OCI-LY1 (cell line): ENCODE measurements at regions not wholly inside any gene's neighbourhood (a gene's known extent, or its start where the extent isn't known, plus 50 kb on each side); places are given as distances from the start of the nearest gene placed in this dataset.

Experiments used
- H2AFZ ChIP-seq: fragments of 200-600 bp; sonication (generic), shearing (Covaris generic); 2 replicates; pipeline ENCODE4 v1.6.0; 2014; ENCODE audit warnings: antibody characterized with exemption, mild to moderate bottlenecking, low read length
- H3F3A ChIP-seq: fragments of 200-600 bp; sonication (generic), shearing (Covaris generic); 2 replicates; pipeline ENCODE4 v1.6.0; 2014; ENCODE audit warnings: mild to moderate bottlenecking, antibody characterized with exemption, low read length, moderate library complexity; ENCODE audit not compliant: insufficient read depth
- H3K27ac ChIP-seq: fragments of 200-600 bp; sonication (generic); 2 replicates; pipeline ENCODE4 v1.5.1; 2014; ENCODE audit warnings: low read length, mixed run types, mild to moderate bottlenecking, low read depth; ENCODE audit not compliant: poor library complexity, severe bottlenecking
- H3K27me3 ChIP-seq: fragments of 200-600 bp; sonication (generic); 2 replicates; pipeline ENCODE4 v1.6.0; 2014; ENCODE audit warnings: antibody characterized with exemption, mild to moderate bottlenecking, low read length, moderate library complexity; ENCODE audit not compliant: insufficient read depth
- H3K36me3 ChIP-seq: fragments of 200-600 bp; sonication (generic); 2 replicates; pipeline ENCODE4 v1.6.1; 2014; ENCODE audit warnings: mild to moderate bottlenecking, antibody characterized with exemption, low read length, moderate library complexity, mixed read lengths; ENCODE audit not compliant: insufficient read depth
- H3K4me1 ChIP-seq: fragments of 200-600 bp; sonication (generic); 2 replicates; pipeline ENCODE4 v1.5.1; 2014; ENCODE audit warnings: mild to moderate bottlenecking, low read length, moderate library complexity; ENCODE audit not compliant: insufficient read depth, severe bottlenecking
- H3K4me2 ChIP-seq: fragments of 200-600 bp; sonication (generic), shearing (Covaris generic); 2 replicates; pipeline ENCODE4 v1.6.1; 2014; ENCODE audit warnings: low read length
- H3K4me3 ChIP-seq: fragments of 200-600 bp; sonication (generic); 2 replicates; pipeline ENCODE4 v1.5.1; 2014; ENCODE audit warnings: low read length, low read depth, mild to moderate bottlenecking, mixed read lengths; ENCODE audit not compliant: poor library complexity, severe bottlenecking
- H3K79me2 ChIP-seq: fragments of 200-600 bp; shearing (Covaris generic); 2 replicates; pipeline ENCODE4 v1.6.1; 2016; ENCODE audit warnings: mixed run types, low read length, mixed read lengths; ENCODE audit not compliant: insufficient read depth
- H3K9ac ChIP-seq: fragments of 200-600 bp; sonication (generic), shearing (Covaris generic); 2 replicates; pipeline ENCODE4 v1.6.1; 2014; ENCODE audit warnings: mild to moderate bottlenecking, low read length, mixed read lengths
- H3K9me2 ChIP-seq: fragments of 200-600 bp; sonication (generic), shearing (Covaris generic); 2 replicates; pipeline ENCODE4 v1.6.1; 2014; ENCODE audit warnings: low read depth, mild to moderate bottlenecking, low read length, mixed read lengths
- H3K9me3 ChIP-seq: fragments of 200-600 bp; shearing (Covaris generic); 2 replicates; pipeline ENCODE4 v1.6.1; 2014; ENCODE audit warnings: low read length, mixed read lengths
- H4K20me1 ChIP-seq: fragments of 200-600 bp; sonication (generic), shearing (Covaris generic); 2 replicates; pipeline ENCODE4 v1.6.0; 2016; ENCODE audit warnings: mild to moderate bottlenecking, low read length; ENCODE audit not compliant: insufficient read depth
- EZH2 ChIP-seq: fragments of 200-600 bp; sonication (generic), shearing (Covaris generic); IDR thresholded peaks from 2 replicates; pipeline ENCODE4 v1.8.0; 2017; ENCODE audit warnings: borderline replicate concordance, mixed run types, mild to moderate bottlenecking, antibody characterized with exemption, low read length, moderate library complexity, mixed read lengths
- TF ChIP-seq, protein P1 (sequence below): fragments of 200-600 bp; sonication (generic), shearing (Covaris generic); IDR thresholded peaks from 2 replicates; pipeline ENCODE4 v1.5.1; 2017; ENCODE audit warnings: mild to moderate bottlenecking, antibody characterized with exemption, low read length, moderate library complexity, mixed read lengths

DNA sequence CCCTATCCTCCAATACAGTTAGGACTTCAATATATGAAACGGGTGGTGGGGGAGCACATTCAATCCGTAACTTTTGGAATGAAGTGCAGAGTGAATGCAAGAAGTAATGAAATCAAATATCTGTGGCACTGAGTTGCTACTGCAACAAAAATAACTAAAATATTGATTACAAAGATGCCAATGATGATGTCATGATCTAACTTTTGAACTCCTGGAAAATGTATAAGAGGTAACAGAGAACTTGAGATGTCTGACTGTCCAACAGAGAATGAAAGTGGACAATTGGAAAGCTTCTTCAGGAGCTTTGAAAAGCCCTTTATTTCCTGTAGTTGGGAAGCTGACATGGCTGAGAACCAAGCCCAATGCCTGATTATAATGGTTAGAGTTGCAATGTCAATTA, 279.9 kb downstream of the ZBBX start:
- Histone ChIP-seq H3K4me1 (no peaks in the 10 kb centered on the region), H3K4me2 (no peak overlapping the region), H3K36me3 (no peaks in the 10 kb centered on the region), H2AFZ (no peak overlapping the region), H4K20me1 (no peaks in the 10 kb centered on the region), H3K27ac (no peak overlapping the region), H3K4me3 (no peak overlapping the region), H3K9ac (no peak overlapping the region), H3K27me3 (no peaks in the 10 kb centered on the region), H3K9me2 (no peaks in the 10 kb centered on the region), H3K79me2 (no peaks in the 10 kb centered on the region), H3F3A (no peaks in the 10 kb centered on the region), H3K9me3 (no peaks in the 10 kb centered on the region)
- TF ChIP-seq, protein P1, sequence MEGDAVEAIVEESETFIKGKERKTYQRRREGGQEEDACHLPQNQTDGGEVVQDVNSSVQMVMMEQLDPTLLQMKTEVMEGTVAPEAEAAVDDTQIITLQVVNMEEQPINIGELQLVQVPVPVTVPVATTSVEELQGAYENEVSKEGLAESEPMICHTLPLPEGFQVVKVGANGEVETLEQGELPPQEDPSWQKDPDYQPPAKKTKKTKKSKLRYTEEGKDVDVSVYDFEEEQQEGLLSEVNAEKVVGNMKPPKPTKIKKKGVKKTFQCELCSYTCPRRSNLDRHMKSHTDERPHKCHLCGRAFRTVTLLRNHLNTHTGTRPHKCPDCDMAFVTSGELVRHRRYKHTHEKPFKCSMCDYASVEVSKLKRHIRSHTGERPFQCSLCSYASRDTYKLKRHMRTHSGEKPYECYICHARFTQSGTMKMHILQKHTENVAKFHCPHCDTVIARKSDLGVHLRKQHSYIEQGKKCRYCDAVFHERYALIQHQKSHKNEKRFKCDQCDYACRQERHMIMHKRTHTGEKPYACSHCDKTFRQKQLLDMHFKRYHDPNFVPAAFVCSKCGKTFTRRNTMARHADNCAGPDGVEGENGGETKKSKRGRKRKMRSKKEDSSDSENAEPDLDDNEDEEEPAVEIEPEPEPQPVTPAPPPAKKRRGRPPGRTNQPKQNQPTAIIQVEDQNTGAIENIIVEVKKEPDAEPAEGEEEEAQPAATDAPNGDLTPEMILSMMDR = no peak
- TF ChIP-seq EZH2 = no peak

DNA sequence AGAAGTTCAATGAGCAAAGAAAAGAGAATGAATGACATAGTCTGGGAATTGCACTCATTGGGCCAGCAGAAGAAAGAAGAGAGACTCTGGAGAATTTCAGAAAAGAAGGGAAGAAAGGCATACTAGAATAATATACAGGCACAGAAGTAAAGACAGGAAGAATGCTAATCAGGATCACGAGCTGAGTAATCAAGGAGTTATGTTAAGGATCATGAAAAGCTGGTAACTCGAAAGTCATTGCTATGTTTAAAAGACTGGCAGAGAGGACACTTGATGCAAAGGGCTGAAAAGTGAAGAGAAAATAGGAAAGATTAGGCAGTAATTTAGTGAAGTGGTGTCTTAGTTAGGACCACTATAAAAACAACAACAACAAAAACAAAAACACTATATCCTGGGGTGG, 284.1 kb downstream of the ZBBX start:
- TF ChIP-seq, protein P1 = no peak
- no peak for TF ChIP-seq EZH2
- Histone ChIP-seq H3K79me2 (no peaks in the 10 kb centered on the region), H3K4me1 (no peaks in the 10 kb centered on the region), H3K4me3 (no peak overlapping the region), H3F3A (no peaks in the 10 kb centered on the region), H3K36me3 (no peaks in the 10 kb centered on the region), H3K9ac (no peak overlapping the region), H4K20me1 (no peaks in the 10 kb centered on the region), H3K4me2 (no peak overlapping the region), H2AFZ (no peak overlapping the region), H3K9me2 (no peaks in the 10 kb centered on the region), H3K27ac (no peak overlapping the region), H3K9me3 (no peaks in the 10 kb centered on the region), H3K27me3 (no peaks in the 10 kb centered on the region)

DNA sequence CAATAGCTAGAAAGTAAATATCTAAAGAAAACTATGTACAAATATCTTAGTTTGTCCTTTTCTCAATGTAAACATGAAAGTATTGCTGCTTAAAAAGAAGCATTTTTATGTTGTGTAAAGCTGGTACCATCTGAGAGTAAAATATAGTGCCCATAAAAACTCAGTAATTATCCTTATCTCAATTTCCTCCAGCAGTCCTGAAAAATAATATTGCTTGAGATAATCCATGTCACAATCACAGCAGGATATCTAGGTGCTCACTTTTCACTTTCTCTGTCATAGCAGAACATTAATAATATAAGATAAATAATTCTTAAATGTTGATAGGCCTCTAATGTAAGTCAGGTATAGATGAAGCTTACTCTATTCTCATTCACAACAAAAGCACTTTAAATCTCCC, 285.5 kb downstream of the ZBBX start:
- Histone ChIP-seq H3K27ac (no peak overlapping the region), H3K9ac (no peak overlapping the region), H2AFZ (no peak overlapping the region)

More for the DNA sequence above, 285.5 kb downstream of the ZBBX start:
- TF ChIP-seq, protein P1 = no peak
- no peak for TF ChIP-seq EZH2
- Histone ChIP-seq H3K36me3 (no peaks in the 10 kb centered on the region), H4K20me1 (no peaks in the 10 kb centered on the region), H3K27me3 (no peaks in the 10 kb centered on the region), H3K79me2 (no peaks in the 10 kb centered on the region), H3K4me3 (no peak overlapping the region), H3K4me1 (no peaks in the 10 kb centered on the region), H3K9me2 (no peaks in the 10 kb centered on the region), H3F3A (no peaks in the 10 kb centered on the region), H3K9me3 (no peaks in the 10 kb centered on the region), H3K4me2 (no peak overlapping the region)
